Choroid plexus epithelial cell (primary cell): ENCODE measurements at regions not wholly inside any gene's neighbourhood (a gene's known extent, or its start where the extent isn't known, plus 50 kb on each side); places are given as distances from the start of the nearest gene placed in this dataset.

Source experiments
- DNase-seq: peaks from one replicate; pipeline ENCODE4 v3.0.0-alpha.2; 2010; ENCODE audit warnings: low read depth
- H3K4me3 ChIP-seq: 2 replicates; pipeline ENCODE4 v1.5.1; 2011; ENCODE audit warnings: low read depth, mild to moderate bottlenecking, control low read depth, low read length, moderate library complexity
- TF ChIP-seq, protein P1 (sequence below): conservative IDR thresholded peaks from 2 replicates; pipeline ENCODE4 v1.5.1; 2011; ENCODE audit warnings: low read depth, mild to moderate bottlenecking, control low read depth, inconsistent platforms, low read length, moderate library complexity

GRCh38 chr13:99875391-99875790 is 96.2 kb downstream of the ZIC5 start:
- DNase-seq, result no peak
- H3K4me3 ChIP-seq, result no peak overlapping the region
- TF ChIP-seq, protein P1, sequence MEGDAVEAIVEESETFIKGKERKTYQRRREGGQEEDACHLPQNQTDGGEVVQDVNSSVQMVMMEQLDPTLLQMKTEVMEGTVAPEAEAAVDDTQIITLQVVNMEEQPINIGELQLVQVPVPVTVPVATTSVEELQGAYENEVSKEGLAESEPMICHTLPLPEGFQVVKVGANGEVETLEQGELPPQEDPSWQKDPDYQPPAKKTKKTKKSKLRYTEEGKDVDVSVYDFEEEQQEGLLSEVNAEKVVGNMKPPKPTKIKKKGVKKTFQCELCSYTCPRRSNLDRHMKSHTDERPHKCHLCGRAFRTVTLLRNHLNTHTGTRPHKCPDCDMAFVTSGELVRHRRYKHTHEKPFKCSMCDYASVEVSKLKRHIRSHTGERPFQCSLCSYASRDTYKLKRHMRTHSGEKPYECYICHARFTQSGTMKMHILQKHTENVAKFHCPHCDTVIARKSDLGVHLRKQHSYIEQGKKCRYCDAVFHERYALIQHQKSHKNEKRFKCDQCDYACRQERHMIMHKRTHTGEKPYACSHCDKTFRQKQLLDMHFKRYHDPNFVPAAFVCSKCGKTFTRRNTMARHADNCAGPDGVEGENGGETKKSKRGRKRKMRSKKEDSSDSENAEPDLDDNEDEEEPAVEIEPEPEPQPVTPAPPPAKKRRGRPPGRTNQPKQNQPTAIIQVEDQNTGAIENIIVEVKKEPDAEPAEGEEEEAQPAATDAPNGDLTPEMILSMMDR, result no peak

GRCh38 chr13:99873832-99874430 is 97.6 kb downstream of the ZIC5 start:
- DNase-seq, result no peak
- no peak overlapping the region for H3K4me3 ChIP-seq
- TF ChIP-seq, protein P1, result no peak

DNA sequence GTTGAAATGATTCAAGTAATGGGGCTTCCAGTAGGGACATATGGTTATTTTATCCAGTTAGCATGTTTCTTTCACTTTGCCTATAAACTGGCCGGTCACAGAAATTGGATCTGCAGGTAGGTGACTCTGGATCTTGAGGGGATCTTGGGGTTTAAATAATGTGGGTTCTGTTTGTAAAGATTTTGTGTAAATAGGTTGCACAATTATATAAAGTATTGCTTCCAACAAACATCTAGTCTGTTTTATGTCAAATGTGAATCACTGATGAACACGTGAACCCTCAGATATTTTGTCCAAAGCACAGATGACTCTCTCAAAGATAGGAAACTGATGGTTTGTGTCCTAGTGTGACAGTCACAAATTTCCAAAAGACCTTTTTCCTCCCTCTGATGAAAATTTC is 98.4 kb downstream of the ZIC5 start:
- TF ChIP-seq, protein P1, result no peak
- no peak for DNase-seq
- no peak overlapping the region for H3K4me3 ChIP-seq

DNA sequence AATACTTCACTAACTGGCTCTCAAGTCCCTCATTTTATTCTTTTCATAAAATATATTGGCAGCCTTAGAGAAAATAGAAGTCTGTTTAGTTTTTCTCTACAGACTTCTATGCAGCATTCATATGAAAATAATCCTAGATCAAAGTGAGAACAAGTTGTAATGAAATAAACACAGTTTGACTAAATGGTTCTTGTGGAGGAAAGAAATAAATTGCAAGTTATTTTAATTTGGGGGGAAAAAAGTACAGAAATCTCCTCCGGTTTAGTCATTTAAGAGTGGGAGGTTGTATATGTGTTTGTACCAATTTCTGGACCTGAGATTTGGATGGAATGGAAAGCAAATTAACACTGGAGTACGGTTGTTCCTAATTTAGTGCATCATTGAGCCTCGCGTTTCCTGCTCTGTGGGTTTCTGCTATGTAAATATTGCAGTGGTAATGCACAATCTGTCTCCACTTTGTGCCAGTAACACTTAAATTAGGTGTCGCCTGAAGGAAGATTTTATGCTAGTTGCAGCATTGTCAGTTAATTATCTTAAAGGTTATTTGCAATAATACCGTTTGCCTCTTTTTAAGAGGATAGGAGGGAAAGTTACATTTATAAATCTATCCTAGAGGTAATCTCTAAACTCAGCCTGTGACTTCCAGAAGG is 100.2 kb downstream of the ZIC5 start:
- DNase-seq, result no peak

DNA sequence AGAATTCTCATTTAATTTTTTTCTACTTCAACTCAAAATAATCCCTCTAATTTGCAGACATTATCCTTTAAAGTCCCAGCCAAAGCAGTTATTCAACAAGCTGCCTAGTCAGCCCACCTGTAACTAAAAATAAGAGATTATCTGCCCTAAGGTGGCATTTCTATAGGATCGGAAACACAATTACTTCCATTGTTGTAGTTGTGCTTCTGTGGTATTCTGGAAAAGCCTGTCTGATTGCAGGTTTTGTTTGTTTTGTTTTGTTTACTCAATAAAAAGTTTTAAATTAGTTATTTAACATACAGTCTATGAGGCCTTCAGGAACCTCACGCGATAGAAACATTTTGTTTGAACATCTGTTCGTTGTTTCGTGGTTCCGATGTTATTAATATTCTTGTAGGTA is 101.0 kb downstream of the ZIC5 start:
- no peak overlapping the region for H3K4me3 ChIP-seq
- TF ChIP-seq, protein P1, result no peak
- DNase-seq, result no peak

More for the DNA sequence above, 100.2 kb downstream of the ZIC5 start:
- no peak overlapping the region for H3K4me3 ChIP-seq
- TF ChIP-seq, protein P1, result no peak

GRCh38 chr13:99869830-99870229 is 101.7 kb downstream of the ZIC5 start:
- no peak for DNase-seq
- H3K4me3 ChIP-seq, result no peak overlapping the region
- TF ChIP-seq, protein P1, result no peak

- H3K4me3 ChIP-seq, result no peak overlapping the region
- TF ChIP-seq, protein P1, result no peak
These were observed 102.8 kb downstream of the ZIC5 start for GRCh38 chr13:99868767-99869166.

More at GRCh38 chr13:99868767-99869166, 102.8 kb downstream of the ZIC5 start:
- DNase-seq, result no peak
